Ovary (tissue), 7 donors: ENCODE measurements at regions not wholly inside any gene's neighbourhood (a gene's known extent, or its start where the extent isn't known, plus 50 kb on each side); places are given as distances from the start of the nearest gene placed in this dataset.
"Not testable (repeated sequence)": the region's sequence is repeated elsewhere in the genome, so short reads cannot be mapped to it uniquely, and the experiment has no call there.

Experiments
- DNase-seq, 5 donors: peaks; one replicate each; pipeline ENCODE4 v3.0.0-alpha.2; 2019 to 2020
- H3K27ac ChIP-seq, 2 donors: fragments of 200-600 bp; one replicate each; pipeline versions ENCODE4 v1.5.1 to v1.8.0; 2019 to 2022
- H3K27me3 ChIP-seq: fragments of 200-600 bp; one replicate; pipeline ENCODE4 v1.8.0; 2022
- H3K36me3 ChIP-seq: fragments of 200-600 bp; sonication (generic); one replicate; pipeline ENCODE4 v1.5.1; 2019
- H3K4me1 ChIP-seq: one replicate; pipeline ENCODE4 v1.8.1; 2013; ENCODE audit warnings: mild to moderate bottlenecking, moderate library complexity; ENCODE audit not compliant: insufficient read depth
- H3K4me3 ChIP-seq: fragments of 200-600 bp; sonication (generic); one replicate; pipeline ENCODE4 v1.5.1; 2017
- H3K9me3 ChIP-seq, 2 donors: fragments of 200-600 bp in 1 of 2; sonication (generic) in 1 of 2; one replicate each; pipeline versions ENCODE4 v1.5.1 to v1.8.1; 2013 to 2019; ENCODE audit warnings: mild to moderate bottlenecking in 1 of 2, moderate library complexity in 1 of 2
- EP300 ChIP-seq: sonication (generic); formaldehyde crosslinking; IDR thresholded peaks from one replicate; pipeline ENCODE4 v1.6.1; 2017; ENCODE audit warnings: antibody characterized with exemption
- POLR2A ChIP-seq: fragments of 450-650 bp; IDR thresholded peaks from one replicate; pipeline ENCODE4 v1.6.1; 2017; ENCODE audit warnings: antibody characterized with exemption, mild to moderate bottlenecking, moderate library complexity
- WGBS, 3 donors: extraction: QIAGEN DNeasy Blood & Tissue Kit in 1 of 3; methylation state at CpG; one replicate each; pipeline versions ENCODE4 v1.1.5 to v1.1.7; 2013 to 2017; 5-methylcytosine and 5-hydroxymethylcytosine counted together
- intact Hi-C, 4 donors: fragments of 100-400 bp; cut with DNase I; formaldehyde crosslinking; loops; one replicate each; pipeline versions ENCODE4 v1.11.0 to v1.15.1; 2022 to 2023
- TF ChIP-seq, protein P1 (sequence below), 3 donors: fragments of 450-650 bp in 2 of 3; fragments of 200-600 bp in 1 of 3; IDR thresholded peaks; one replicate each; pipeline versions ENCODE4 v1.5.1 to v1.8.0; 2016 to 2022; ENCODE audit warnings: antibody characterized with exemption in 3 of 3, mild to moderate bottlenecking in 1 of 3
- donor health status: DM: no; HTN: no; CAD: no; lungs with moderate emphysema.
- donor health status: DM: no; HTN: no; CAD: no.
- donor health status: Bipolar disorder and iron deficiency.
- donor health status: DM: no; HTN: no; CAD: no.
- donor health status: DM: yes; HTN: yes; CAD: no.

DNA sequence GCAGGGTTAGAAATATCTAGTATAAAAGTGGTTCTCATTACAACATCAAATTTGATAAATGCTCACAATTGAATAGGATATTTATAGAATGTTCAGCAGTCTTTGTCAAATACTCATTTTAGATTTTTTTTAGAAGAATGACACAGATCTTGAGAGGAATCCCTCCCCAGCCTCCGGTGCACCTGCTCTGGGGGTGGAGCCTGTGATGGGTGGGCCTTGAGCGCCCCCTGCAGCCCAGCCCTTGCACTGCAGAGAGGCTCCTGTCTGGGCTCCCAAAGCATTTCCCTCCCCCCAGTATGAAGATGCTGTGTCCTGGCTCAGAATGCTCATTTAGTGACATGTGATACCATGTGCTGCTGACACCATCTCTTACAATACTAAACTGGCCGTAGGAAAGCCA, 792.3 kb downstream of the TMEM121 start:
- DNase-seq, result no peak
- H3K4me1 ChIP-seq, result no peaks in the 10 kb centered on the region
- no peak overlapping the region for H3K4me3 ChIP-seq
- no peaks in the 10 kb centered on the region for H3K9me3 ChIP-seq
- H3K36me3 ChIP-seq, result no peaks in the 10 kb centered on the region
- TF ChIP-seq, protein P1, sequence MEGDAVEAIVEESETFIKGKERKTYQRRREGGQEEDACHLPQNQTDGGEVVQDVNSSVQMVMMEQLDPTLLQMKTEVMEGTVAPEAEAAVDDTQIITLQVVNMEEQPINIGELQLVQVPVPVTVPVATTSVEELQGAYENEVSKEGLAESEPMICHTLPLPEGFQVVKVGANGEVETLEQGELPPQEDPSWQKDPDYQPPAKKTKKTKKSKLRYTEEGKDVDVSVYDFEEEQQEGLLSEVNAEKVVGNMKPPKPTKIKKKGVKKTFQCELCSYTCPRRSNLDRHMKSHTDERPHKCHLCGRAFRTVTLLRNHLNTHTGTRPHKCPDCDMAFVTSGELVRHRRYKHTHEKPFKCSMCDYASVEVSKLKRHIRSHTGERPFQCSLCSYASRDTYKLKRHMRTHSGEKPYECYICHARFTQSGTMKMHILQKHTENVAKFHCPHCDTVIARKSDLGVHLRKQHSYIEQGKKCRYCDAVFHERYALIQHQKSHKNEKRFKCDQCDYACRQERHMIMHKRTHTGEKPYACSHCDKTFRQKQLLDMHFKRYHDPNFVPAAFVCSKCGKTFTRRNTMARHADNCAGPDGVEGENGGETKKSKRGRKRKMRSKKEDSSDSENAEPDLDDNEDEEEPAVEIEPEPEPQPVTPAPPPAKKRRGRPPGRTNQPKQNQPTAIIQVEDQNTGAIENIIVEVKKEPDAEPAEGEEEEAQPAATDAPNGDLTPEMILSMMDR (IDR thresholded peaks at IDR 0.05), result no peak
- no peak for TF ChIP-seq POLR2A
- no peak for TF ChIP-seq EP300
- intact Hi-C loops, result no loop called here
- 35 to 47% (median 47%) methylated on average over 3 of the region's 3 CpGs for WGBS, 3 donors
- no peak overlapping the region for H3K27ac ChIP-seq
- H3K27me3 ChIP-seq, result no peaks in the 10 kb centered on the region

DNA sequence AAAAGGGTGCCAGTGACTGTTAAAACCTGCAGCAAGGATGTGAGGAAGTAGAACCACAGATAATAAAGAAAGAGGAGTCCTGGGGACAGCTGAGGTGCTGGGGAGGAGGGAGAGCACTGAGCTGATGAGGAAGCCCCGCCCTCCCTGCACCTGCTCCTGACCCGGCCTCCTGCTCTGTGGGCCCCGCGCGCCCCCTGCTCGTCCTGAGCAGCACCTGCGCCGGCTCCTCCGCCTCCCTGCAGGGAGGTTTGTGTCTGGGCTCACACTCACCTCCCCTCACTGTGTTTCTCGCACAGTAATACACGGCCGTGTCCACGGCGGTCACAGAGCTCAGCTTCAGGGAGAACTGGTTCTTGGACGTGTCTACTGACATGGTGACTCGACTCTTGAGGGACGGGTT, 797.6 kb downstream of the TMEM121 start:
- H3K36me3 ChIP-seq, H3K4me1 ChIP-seq, H3K27ac ChIP-seq, H3K9me3 ChIP-seq, intact Hi-C loops, H3K27me3 ChIP-seq, DNase-seq, H3K4me3 ChIP-seq: not testable (repeated sequence)
- 63 to 84% (median 78%) methylated on average over 17 of the region's 17 CpGs for WGBS, 3 donors

DNA sequence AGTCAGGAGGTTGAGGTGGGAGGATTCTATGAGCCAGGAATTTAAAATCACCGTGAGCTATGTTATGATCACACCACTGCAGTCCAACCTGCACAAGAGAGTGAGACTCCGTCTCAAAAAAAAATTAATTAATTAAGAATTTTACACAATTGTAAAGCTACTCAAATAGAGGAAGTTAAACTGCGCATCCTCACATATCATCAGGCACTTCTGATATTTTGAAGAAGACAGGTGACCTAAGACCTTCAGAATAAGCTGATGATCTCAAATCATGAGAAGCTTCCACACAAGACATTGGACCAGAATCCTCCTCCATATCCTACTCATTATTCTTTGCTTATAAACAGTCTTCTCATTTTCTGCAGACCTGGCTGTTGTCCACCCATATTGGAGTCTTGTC, 800.9 kb downstream of the TMEM121 start:
- Histone ChIP-seq H3K36me3 (no peaks in the 10 kb centered on the region), H3K27me3 (no peaks in the 10 kb centered on the region), H3K9me3 (no peaks in the 10 kb centered on the region), H3K27ac (no peak overlapping the region), H3K4me3 (no peak overlapping the region), H3K4me1 (no peaks in the 10 kb centered on the region)
- intact Hi-C loops, result no loop called here
- TF ChIP-seq POLR2A (no peak), EP300 (no peak)
- WGBS, 3 donors, result 52 to 62% (median 56%) methylated on average over 3 of the region's 3 CpGs
- DNase-seq, result no peak

DNA sequence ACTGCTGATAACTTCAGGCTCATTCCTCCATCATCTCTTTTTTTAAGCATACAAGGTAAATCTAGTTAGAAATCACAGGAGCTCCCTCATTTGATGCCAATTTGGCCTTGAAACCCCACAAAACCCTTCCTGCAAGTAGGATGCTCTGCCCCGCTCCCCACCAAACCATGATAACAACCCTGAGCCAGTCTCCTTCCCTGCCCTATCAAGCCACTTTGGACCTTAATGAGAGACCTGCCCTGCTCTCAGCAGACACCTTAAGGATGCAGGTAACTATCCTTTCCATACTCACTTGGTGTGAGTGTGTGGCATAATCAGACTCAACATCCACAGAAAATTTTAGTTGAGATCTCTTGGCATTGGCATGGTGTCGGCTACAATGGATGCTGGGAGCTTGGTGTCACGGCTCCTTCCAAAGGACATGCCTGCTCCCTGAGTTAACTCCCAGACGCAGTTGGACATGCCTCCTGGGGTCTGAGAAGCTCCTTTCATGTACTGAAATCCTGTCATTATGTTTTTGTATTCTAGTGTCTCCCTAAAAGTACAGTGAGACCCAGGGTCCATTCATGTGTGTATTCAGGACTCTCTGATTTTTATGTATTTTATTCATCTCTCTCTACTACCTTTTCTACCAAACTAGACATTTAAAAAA, 801.4 kb downstream of the TMEM121 start:
- H3K27ac ChIP-seq, DNase-seq, H3K4me1 ChIP-seq, H3K9me3 ChIP-seq, H3K27me3 ChIP-seq, intact Hi-C loops, H3K36me3 ChIP-seq, H3K4me3 ChIP-seq: not testable (repeated sequence)
- 60 to 64% (median 61%) methylated on average over 4 of the region's 4 CpGs for WGBS, 3 donors

DNA sequence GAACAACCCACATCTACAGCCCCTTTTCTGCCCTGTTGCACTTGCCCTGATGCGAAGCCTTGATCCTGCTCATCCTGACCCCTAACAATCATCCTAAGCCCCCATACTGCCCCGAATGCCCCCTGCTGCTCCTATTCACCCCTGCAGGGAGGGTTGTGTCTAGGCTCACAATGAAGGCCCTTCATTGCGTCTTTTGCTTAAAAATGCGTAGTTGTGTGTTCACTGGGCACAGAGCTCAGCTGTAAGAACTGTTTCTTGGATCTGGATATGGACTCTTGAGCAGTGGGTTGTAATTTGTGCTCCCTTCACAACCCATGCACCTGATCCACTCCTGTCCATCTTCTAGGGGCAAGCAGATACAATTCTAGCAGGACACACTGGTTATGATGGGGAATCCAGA, 802.9 kb downstream of the TMEM121 start:
- H3K4me1 ChIP-seq, H3K27me3 ChIP-seq, DNase-seq, H3K27ac ChIP-seq, H3K36me3 ChIP-seq, H3K4me3 ChIP-seq, intact Hi-C loops, H3K9me3 ChIP-seq: not testable (repeated sequence)
- WGBS, 3 donors, result 39 to 51% (median 44%) methylated on average over 4 of the region's 4 CpGs

DNA sequence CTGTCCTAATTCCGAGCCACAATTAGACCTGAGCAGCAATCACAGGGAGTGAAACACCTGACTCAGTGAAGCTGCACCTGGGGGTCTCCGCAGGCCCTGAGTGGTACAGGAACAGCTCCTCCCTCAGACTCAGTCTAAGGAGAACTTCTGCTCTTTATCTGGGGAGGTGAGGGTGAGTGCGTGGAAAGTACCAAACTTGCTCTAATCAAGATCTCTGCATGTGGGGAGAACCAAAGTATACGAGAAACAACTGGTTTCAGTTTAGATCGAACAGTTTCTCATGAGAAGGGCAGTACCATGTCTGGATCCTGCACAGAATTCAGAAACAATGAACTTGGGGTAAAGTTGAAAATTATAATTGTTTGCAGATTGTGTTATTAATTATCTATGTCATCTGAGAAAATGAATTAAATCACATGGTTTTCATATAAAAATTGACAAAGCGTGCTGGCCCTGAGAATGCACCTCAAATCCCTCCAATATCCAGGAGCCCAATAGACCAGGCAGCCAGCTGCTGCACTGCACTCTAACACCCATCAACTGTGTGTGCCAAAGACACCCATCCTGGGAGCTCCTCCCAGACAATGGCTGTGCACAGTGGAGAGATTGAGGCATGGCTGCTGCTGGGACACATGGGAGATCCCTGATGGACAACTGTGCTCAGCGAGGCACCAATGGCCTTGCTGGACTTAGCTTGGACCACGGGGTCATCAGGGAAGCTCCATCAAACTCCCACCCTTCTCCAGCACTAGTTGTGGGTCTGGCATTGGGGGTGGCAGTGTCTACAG, 803.8 kb downstream of the TMEM121 start:
- H3K4me1 ChIP-seq, DNase-seq, H3K36me3 ChIP-seq, H3K4me3 ChIP-seq, H3K9me3 ChIP-seq, intact Hi-C loops, H3K27me3 ChIP-seq, H3K27ac ChIP-seq: not testable (repeated sequence)
- 40 to 58% (median 43%) methylated on average over 5 to 6 of the region's 8 CpGs for WGBS, 3 donors

DNA sequence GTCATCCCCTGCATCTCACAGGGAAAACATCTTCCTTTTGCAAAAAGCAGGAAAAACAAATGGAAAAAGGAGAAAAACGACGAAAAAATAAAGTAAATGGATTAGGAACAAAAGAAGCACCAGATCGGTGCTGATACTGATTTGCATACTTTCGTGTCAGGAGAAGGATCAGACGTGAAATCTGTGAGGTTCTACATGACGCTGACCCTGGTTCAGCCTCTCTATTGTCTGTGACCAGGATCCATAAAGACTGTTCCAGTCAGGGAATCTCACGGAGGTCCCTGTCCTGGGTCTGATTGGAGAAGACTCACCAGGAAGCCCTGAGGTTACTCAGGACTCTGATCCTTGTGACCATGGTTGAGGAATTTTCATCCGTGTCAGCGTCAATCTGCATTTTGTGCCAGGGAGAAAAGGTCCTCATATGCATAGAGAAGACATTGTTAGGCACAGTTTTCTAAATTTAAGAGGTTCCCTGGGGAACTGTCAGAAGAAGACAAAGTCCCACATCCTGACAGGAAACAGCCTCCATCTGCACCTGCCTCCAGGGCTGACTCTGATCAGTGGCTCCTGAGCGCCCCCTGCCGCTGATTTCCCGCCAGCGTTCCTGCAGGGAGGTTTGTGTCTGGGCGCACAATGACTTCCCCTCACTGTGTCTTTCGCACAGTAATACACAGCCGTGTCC, 808.2 kb downstream of the TMEM121 start:
- H3K4me3 ChIP-seq, DNase-seq, H3K4me1 ChIP-seq, H3K27me3 ChIP-seq, intact Hi-C loops, H3K9me3 ChIP-seq, H3K36me3 ChIP-seq, H3K27ac ChIP-seq: not testable (repeated sequence)
- WGBS, 3 donors, result 40 to 49% (median 42%) methylated on average over 16 of the region's 16 CpGs

DNA sequence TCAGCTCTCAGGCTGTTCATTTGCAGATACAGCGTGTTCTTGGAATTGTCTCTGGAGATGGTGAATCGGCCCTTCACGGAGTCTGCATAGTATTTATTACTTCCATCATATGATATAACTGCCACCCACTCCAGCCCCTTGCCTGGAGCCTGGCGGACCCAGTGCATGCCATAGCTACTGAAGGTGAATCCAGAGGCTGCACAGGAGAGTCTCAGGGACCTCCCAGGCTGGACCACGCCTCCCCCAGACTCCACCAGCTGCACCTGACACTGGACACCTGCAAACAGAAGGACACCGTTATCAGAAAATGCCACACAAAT, 808.7 kb downstream of the TMEM121 start:
- intact Hi-C loops, H3K4me3 ChIP-seq, H3K9me3 ChIP-seq, H3K27me3 ChIP-seq, H3K4me1 ChIP-seq, H3K36me3 ChIP-seq, DNase-seq, H3K27ac ChIP-seq: not testable (repeated sequence)
- 32 to 51% (median 45%) methylated on average over 5 to 6 of the region's 6 CpGs for WGBS, 3 donors

DNA sequence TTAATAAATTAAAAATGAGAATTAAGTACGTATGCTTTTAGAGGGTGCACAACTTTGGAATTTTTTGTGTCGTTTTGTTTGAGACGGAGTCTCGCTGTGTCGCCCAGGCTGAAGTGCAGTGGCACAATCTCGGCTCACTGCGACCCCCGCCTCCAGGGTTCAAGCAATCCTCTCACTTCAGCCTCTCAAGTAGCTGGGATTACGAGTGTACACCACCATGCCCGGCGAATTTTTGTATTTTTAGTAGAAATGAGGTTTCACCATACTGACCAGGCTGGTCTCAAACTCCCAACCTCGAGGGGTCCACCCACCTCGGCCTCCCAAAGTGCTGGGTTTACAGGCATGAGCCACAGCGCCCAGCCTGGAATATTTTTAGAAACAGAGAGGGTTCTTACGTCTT, 812.4 kb downstream of the TMEM121 start:
- WGBS, 3 donors, result 50 to 62% (median 57%) methylated on average over 15 of the region's 15 CpGs
- H3K9me3 ChIP-seq, H3K27ac ChIP-seq, H3K36me3 ChIP-seq, H3K27me3 ChIP-seq, H3K4me1 ChIP-seq, H3K4me3 ChIP-seq, DNase-seq, intact Hi-C loops: not testable (repeated sequence)

DNA sequence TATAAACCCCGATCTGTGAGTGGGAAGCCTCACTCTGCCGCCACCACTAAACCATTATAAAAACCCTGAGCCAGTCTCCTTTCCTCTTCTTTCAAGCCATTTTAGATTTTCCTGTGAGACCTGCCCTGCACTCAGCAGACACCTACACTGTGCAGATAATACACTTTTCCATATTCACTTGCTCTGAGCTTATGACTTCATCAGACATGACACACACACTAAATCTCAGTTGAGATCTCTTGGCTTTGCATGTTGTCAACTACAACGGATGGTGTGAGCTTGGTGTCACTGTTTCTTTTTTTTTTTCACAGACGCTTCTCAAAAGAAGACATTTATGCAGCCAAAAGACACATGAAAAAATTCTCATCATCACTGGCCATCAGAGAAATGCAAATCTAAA, 814.3 kb downstream of the TMEM121 start:
- intact Hi-C loops, result not testable (repeated sequence)
- WGBS, 3 donors, result 66 to 75% (median 72%) methylated on average over 2 of the region's 4 CpGs

More for the DNA sequence above, 814.3 kb downstream of the TMEM121 start:
- H3K9me3 ChIP-seq, H3K4me1 ChIP-seq, H3K36me3 ChIP-seq, H3K27me3 ChIP-seq, H3K27ac ChIP-seq, DNase-seq, H3K4me3 ChIP-seq: not testable (repeated sequence)
